ENCODE measurements at regions not wholly inside any gene's neighbourhood (a gene's known extent, or its start where the extent isn't known, plus 50 kb on each side); places are given as distances from the start of the nearest gene placed in this dataset.

GRCh38 chr12:111164833-111165525, 203.9 kb downstream of the PHETA1 start:
- ChIA-PET POLR2A (no interaction called here), RAD21 (ENCODE audit: low non-redundant PET in 1 of 2, low total read pairs in 2 of 2, uncharacterized antibody in 2 of 2, unreplicated experiment in 2 of 2) (no interaction called here), CTCF (no interaction called here)
- Histone ChIP-seq H3K27ac (ENCODE audit: low read depth, low read length) (no peak overlapping the region), H3K4me1 (ENCODE audit: control insufficient read depth in 1 of 2, insufficient read depth in 2 of 2, low read length in 2 of 2) (peaks cover 0 to 5% of the 10 kb centered on the region in 2 experiments; a peak in 2 of 4 replicates), H3K9me3 (ENCODE audit: control insufficient read depth in 1 of 2, insufficient read depth in 1 of 2, low read depth in 1 of 2, low read length in 2 of 2) (no peaks in the 10 kb centered on the region), H2AFZ (ENCODE audit: low read depth, low read length, poor library complexity, severe bottlenecking) (no peak overlapping the region), H3K9ac (ENCODE audit: low read length) (no peak overlapping the region), H4K20me1 (ENCODE audit: insufficient read depth) (no peaks in the 10 kb centered on the region), H3K4me2 (ENCODE audit: low read length) (no peak overlapping the region), H3K79me2 (ENCODE audit: insufficient read depth, low read length) (no peaks in the 10 kb centered on the region), H3K4me3 (replicated peaks in 1 of 2; ENCODE audit: low read depth in 1 of 2, low read length in 2 of 2) (no peak overlapping the region), H3K27me3 (ENCODE audit: insufficient read depth, low read length) (peaks cover 8% of the 10 kb centered on the region; the same call in 1 of the 2 replicates), H3K9me2 (ENCODE audit: insufficient read depth) (no peaks in the 10 kb centered on the region), H3K36me3 (ENCODE audit: control insufficient read depth in 1 of 2, insufficient read depth in 2 of 2, low read length in 2 of 2) (no peaks in the 10 kb centered on the region)
- intact Hi-C loops (cut with micrococcal nuclease) = no loop called here
- ATAC-seq (no peak), DNase-seq (ENCODE audit: low read depth, low spot score) (no peak)
- no peak for TF ChIP-seq ZFX (IDR thresholded peaks at IDR 0.05)
- TF ChIP-seq ZBTB33 (IDR thresholded peaks at IDR 0.05; ENCODE audit: extremely low read depth, insufficient replicate concordance, low read length) = no peak
- TF ChIP-seq ELF1 (IDR thresholded peaks at IDR 0.05; ENCODE audit: borderline replicate concordance, low read depth) = no peak
- no peak for TF ChIP-seq CEBPB (IDR thresholded peaks at IDR 0.05; ENCODE audit: low read depth)
- no peak for TF ChIP-seq ATF3 (IDR thresholded peaks at IDR 0.05)
- no peak for TF ChIP-seq EZH2 (IDR thresholded peaks at IDR 0.05)
- TF ChIP-seq POLR2AphosphoS5 (IDR thresholded peaks at IDR 0.05; ENCODE audit: low read depth, low read length) = no peak
- no peak for TF ChIP-seq SIN3A (IDR thresholded peaks at IDR 0.05; ENCODE audit: low read depth)
- TF ChIP-seq RAD21 (IDR thresholded peaks at IDR 0.05; ENCODE audit: low read depth) = no peak
- no peak for TF ChIP-seq EGR1 (IDR thresholded peaks at IDR 0.05; ENCODE audit: low read depth)
- TF ChIP-seq CTCF (IDR thresholded peaks at IDR 0.05 in 2 of 3, conservative IDR thresholded peaks at IDR 0.05 in 1 of 3; ENCODE audit: borderline replicate concordance in 1 of 3, insufficient read depth in 1 of 3, low read depth in 2 of 3, low read length in 2 of 3) = no peak
- TF ChIP-seq EZH2phosphoT487 (IDR thresholded peaks at IDR 0.05; ENCODE audit: borderline replicate concordance) = no peak
- TF ChIP-seq YY1 (IDR thresholded peaks at IDR 0.05; ENCODE audit: extremely low read depth, insufficient replicate concordance, low read depth, low read length) = no peak
- no peak for TF ChIP-seq FOSL1 (IDR thresholded peaks at IDR 0.05; ENCODE audit: low read depth)
- no peak for TF ChIP-seq POLR2A (IDR thresholded peaks at IDR 0.05; ENCODE audit: borderline replicate concordance, extremely low read depth, insufficient read depth, insufficient read length)
- TF ChIP-seq ZNF274 (IDR thresholded peaks at IDR 0.05; ENCODE audit: low read depth, low read length) = no peak
- no peak for TF ChIP-seq TCF7L2 (IDR thresholded peaks at IDR 0.05; ENCODE audit: borderline replicate concordance, extremely low read depth, insufficient read depth, insufficient read length)
- TF ChIP-seq CBX3 (IDR thresholded peaks at IDR 0.05; ENCODE audit: low read depth) = no peak
- TF ChIP-seq REST (IDR thresholded peaks at IDR 0.05; ENCODE audit: low read depth) = no peak
- TF ChIP-seq JUND (IDR thresholded peaks at IDR 0.05) = no peak
- BruUV-seq (replicated peaks) = no TSS peak
